PC-3 (cell line): ENCODE measurements at regions not wholly inside any gene's neighbourhood (a gene's known extent, or its start where the extent isn't known, plus 50 kb on each side); places are given as distances from the start of the nearest gene placed in this dataset.

ENCODE experiments used
- ATAC-seq: fragments of 200-7000 bp; cut with Tn5 transposase; 2 replicates; pipeline ENCODE4 v1.9.1; 2020; ENCODE audit warnings: mild to moderate bottlenecking, moderate library complexity
- BruUV-seq: library from RNA; stranded (reverse); fragments of 400-500 nt; replicated peaks from 2 replicates; lab custom pipeline; 2021; lab: Mats Ljungman, UMichigan
- CTCF ChIA-PET: fragments of 300-600 bp; sonication (Branson Sonifier 250); formaldehyde crosslinking; loops from one replicate; lab custom pipeline; 2022; ENCODE audit warnings: antibody characterized with exemption; lab: Charles Lee
- POLR2A ChIA-PET: fragments of 300-600 bp; sonication (Branson Sonifier 250); formaldehyde crosslinking; loops from one replicate; lab custom pipeline; 2022; ENCODE audit warnings: antibody characterized with exemption; ENCODE audit not compliant: unreplicated experiment; lab: Charles Lee
- DNase-seq: peaks from one replicate; pipeline ENCODE4 v3.0.0-alpha.2; 2015
- H2AFZ ChIP-seq: fragments of 300-600 bp; sonication (generic); 2 replicates; pipeline ENCODE4 v1.6.0; 2016; ENCODE audit warnings: antibody characterized with exemption, low read length
- H3F3A ChIP-seq: fragments of 300-600 bp; sonication (generic); one replicate; pipeline ENCODE4 v1.6.0; 2017; ENCODE audit warnings: antibody characterized with exemption, low read length, control low read depth, mild to moderate bottlenecking; ENCODE audit not compliant: unreplicated experiment
- H3K27ac ChIP-seq: fragments of 300-600 bp; sonication (generic); 2 replicates; pipeline ENCODE4 v1.5.1; 2016; ENCODE audit warnings: mild to moderate bottlenecking, low read length
- H3K27me3 ChIP-seq: fragments of 300-600 bp; sonication (generic); 2 replicates; pipeline ENCODE4 v1.6.1; 2016; ENCODE audit warnings: low read length, mixed read lengths
- H3K36me3 ChIP-seq: fragments of 300-600 bp; sonication (generic); 2 replicates; pipeline ENCODE4 v1.6.1; 2016; ENCODE audit warnings: low read depth, mixed run types, low read length, mixed read lengths
- H3K4me1 ChIP-seq: fragments of 300-600 bp; sonication (generic); 2 replicates; pipeline ENCODE4 v1.5.1; 2016; ENCODE audit warnings: low read length; ENCODE audit not compliant: insufficient read depth
- H3K4me2 ChIP-seq: fragments of 300-600 bp; sonication (generic); 2 replicates; pipeline ENCODE4 v1.6.0; 2016; ENCODE audit warnings: low read length
- H3K4me3 ChIP-seq: fragments of 300-600 bp; sonication (generic); 2 replicates; pipeline ENCODE4 v1.5.1; 2016; ENCODE audit warnings: mild to moderate bottlenecking, low read length, mixed read lengths
- H3K79me2 ChIP-seq: fragments of 300-600 bp; sonication (generic); 2 replicates; pipeline ENCODE4 v1.6.1; 2017; ENCODE audit warnings: low read length, mixed read lengths
- H3K9ac ChIP-seq: fragments of 300-600 bp; sonication (generic); 2 replicates; pipeline ENCODE4 v1.6.0; 2016; ENCODE audit warnings: mild to moderate bottlenecking, low read length
- H3K9me2 ChIP-seq: fragments of 300-600 bp; sonication (generic); replicated peaks from 2 replicates; pipeline ENCODE4 v1.6.1; 2016; ENCODE audit warnings: mixed run types, low read length, mixed read lengths
- H3K9me3 ChIP-seq: fragments of 300-600 bp; sonication (generic); 2 replicates; pipeline ENCODE4 v1.6.1; 2016; ENCODE audit warnings: low read length, mixed read lengths
- H4K20me1 ChIP-seq: fragments of 300-600 bp; sonication (generic); 2 replicates; pipeline ENCODE4 v1.6.1; 2016; ENCODE audit warnings: low read length, mixed read lengths
- EZH2 ChIP-seq: fragments of 300-600 bp; sonication (generic); IDR thresholded peaks from one replicate; pipeline ENCODE4 v1.6.1; 2017; ENCODE audit warnings: antibody characterized with exemption, mild to moderate bottlenecking, low read length; ENCODE audit not compliant: unreplicated experiment
- EZH2phosphoT487 ChIP-seq: fragments of 300-600 bp; sonication (generic); IDR thresholded peaks from 2 replicates; pipeline ENCODE4 v1.6.1; 2018; ENCODE audit warnings: mild to moderate bottlenecking, antibody characterized with exemption, low read length, borderline replicate concordance
- intact Hi-C: fragments of 100-400 bp; cut with micrococcal nuclease; formaldehyde crosslinking; loops from 2 replicates; pipeline ENCODE4 v1.9.0; 2023
- TF ChIP-seq, protein P1 (sequence below): fragments of 300-600 bp; sonication (generic); conservative IDR thresholded peaks from 2 replicates; pipeline ENCODE4 v1.5.1; 2017; ENCODE audit warnings: antibody characterized with exemption, low read depth, mild to moderate bottlenecking, low read length

DNA sequence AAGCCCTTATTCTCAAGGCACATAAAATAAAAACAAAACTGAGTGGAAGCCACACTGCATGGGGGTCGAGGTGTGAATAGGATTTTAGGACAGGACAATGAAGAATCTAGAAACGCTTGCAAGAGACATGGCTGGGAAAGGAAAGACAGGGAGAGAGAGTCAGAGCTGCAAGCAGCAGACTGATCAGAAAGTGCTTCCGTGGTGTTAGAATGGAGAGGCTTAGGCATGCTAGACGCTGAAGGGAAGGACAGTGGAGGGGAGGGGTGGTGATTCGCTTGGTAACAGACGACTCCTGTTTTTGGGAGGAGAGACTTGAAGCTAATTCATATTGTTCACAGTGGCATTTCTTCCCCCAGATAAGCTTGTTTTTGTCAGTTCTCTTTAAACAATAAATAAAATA, 173.5 kb downstream of the AIPL1 start:
- Histone ChIP-seq H3K4me1 (peaks cover 7% of the 10 kb centered on the region; the same call in 1 of the 2 replicates), H4K20me1 (no peaks in the 10 kb centered on the region), H3K27me3 (no peaks in the 10 kb centered on the region), H3K36me3 (no peaks in the 10 kb centered on the region), H3F3A (no peaks in the 10 kb centered on the region), H3K9me3 (no peaks in the 10 kb centered on the region), H3K27ac (no peak overlapping the region), H3K9ac (no peak overlapping the region), H3K4me2 (no peak overlapping the region), H3K9me2 (no peaks in the 10 kb centered on the region), H3K79me2 (no peaks in the 10 kb centered on the region), H2AFZ (no peak overlapping the region), H3K4me3 (no peak overlapping the region)
- CTCF ChIA-PET = no interaction called here
- no TSS peak for BruUV-seq
- TF ChIP-seq, protein P1, sequence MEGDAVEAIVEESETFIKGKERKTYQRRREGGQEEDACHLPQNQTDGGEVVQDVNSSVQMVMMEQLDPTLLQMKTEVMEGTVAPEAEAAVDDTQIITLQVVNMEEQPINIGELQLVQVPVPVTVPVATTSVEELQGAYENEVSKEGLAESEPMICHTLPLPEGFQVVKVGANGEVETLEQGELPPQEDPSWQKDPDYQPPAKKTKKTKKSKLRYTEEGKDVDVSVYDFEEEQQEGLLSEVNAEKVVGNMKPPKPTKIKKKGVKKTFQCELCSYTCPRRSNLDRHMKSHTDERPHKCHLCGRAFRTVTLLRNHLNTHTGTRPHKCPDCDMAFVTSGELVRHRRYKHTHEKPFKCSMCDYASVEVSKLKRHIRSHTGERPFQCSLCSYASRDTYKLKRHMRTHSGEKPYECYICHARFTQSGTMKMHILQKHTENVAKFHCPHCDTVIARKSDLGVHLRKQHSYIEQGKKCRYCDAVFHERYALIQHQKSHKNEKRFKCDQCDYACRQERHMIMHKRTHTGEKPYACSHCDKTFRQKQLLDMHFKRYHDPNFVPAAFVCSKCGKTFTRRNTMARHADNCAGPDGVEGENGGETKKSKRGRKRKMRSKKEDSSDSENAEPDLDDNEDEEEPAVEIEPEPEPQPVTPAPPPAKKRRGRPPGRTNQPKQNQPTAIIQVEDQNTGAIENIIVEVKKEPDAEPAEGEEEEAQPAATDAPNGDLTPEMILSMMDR = no peak
- TF ChIP-seq EZH2 (no peak), EZH2phosphoT487 (no peak)
- POLR2A ChIA-PET = no interaction called here
- ATAC-seq (no peak), DNase-seq (no peak)
- intact Hi-C loops = no loop called here

DNA sequence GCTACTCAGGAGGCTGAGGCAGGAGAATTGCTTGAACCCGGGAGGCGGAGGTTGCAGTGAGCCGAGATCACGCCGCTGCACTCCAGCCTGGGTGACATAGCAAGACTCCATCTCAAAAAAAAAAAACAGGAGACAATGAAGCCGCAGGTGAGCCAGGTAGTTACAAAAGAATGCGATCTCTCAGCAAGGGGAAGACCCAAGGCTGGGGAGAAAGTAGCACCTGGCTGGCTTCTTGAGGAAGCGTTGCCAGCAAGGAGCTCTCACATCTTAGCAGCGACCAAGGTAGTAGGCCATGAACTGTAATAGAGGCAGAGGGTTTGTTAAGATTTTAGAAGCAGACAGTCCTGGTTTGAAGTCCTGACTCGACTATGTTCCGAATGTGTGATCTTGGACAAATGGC, 175.0 kb downstream of the AIPL1 start:
- Histone ChIP-seq H3K79me2 (no peaks in the 10 kb centered on the region), H3K4me3 (no peak overlapping the region), H3K4me1 (peaks cover 7% of the 10 kb centered on the region; the same call in 1 of the 2 replicates), H3K27me3 (no peaks in the 10 kb centered on the region), H3F3A (no peaks in the 10 kb centered on the region), H2AFZ (no peak overlapping the region), H3K9ac (no peak overlapping the region), H3K9me3 (no peaks in the 10 kb centered on the region), H4K20me1 (no peaks in the 10 kb centered on the region), H3K36me3 (no peaks in the 10 kb centered on the region), H3K9me2 (no peaks in the 10 kb centered on the region), H3K27ac (no peak overlapping the region), H3K4me2 (no peak overlapping the region)
- no TSS peak for BruUV-seq
- ATAC-seq = no peak
- ChIA-PET CTCF (no interaction called here), POLR2A (no interaction called here)
- TF ChIP-seq EZH2 = no peak
- TF ChIP-seq, protein P1 = no peak
- no peak for TF ChIP-seq EZH2phosphoT487
- no peak for DNase-seq
- intact Hi-C loops = no loop called here

DNA sequence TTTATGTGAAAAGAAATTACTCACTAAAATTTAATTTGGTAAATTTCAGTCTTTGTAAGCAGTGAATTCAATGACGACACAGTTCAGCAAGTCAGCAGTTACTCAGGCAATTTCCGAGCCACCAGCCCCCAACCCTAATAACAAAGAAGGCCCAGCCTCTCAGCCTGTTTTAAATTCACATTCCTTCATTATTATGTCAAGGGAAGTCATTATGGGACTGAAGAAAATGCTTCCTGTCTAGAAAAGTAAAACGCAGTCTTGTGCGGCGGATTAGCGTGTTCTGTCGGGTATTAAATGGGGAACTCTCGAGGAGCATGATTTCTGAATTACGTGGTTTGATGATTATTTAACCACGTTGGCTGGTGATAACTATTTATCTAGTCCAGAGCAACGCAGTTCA, 177.6 kb downstream of the AIPL1 start:
- Histone ChIP-seq H3K36me3 (no peaks in the 10 kb centered on the region), H3K4me3 (no peak overlapping the region), H3K4me1 (peaks cover 18% of the 10 kb centered on the region), H2AFZ (peak overlapping the region; percentile 40; the same call in 1 of the 2 replicates), H3F3A (no peaks in the 10 kb centered on the region), H3K9ac (no peak overlapping the region), H3K27ac (no peak overlapping the region), H3K27me3 (no peaks in the 10 kb centered on the region), H3K79me2 (no peaks in the 10 kb centered on the region), H3K4me2 (no peak overlapping the region), H3K9me2 (no peaks in the 10 kb centered on the region), H3K9me3 (no peaks in the 10 kb centered on the region), H4K20me1 (no peaks in the 10 kb centered on the region)
- BruUV-seq = no TSS peak
- ATAC-seq (no peak), DNase-seq (peak; percentile 6)
- ChIA-PET POLR2A (no interaction called here), CTCF (no interaction called here)
- intact Hi-C loops = no loop called here
- TF ChIP-seq EZH2phosphoT487 = no peak
- TF ChIP-seq, protein P1 = no peak
- TF ChIP-seq EZH2 = no peak
